ENCODE measurements at regions not wholly inside any gene's neighbourhood (a gene's known extent, or its start where the extent isn't known, plus 50 kb on each side); places are given as distances from the start of the nearest gene placed in this dataset.
A peak's percentile ranks its signal among the peaks of the same experiment; 100 is the strongest.

- H2AFZ ChIP-seq (ENCODE audit: control insufficient read depth, low read depth, low read length), result no peak overlapping the region
- H3K79me2 ChIP-seq (ENCODE audit: control insufficient read depth, insufficient read depth, low read length), result no peaks in the 10 kb centered on the region
- no peak overlapping the region for H3K9ac ChIP-seq (ENCODE audit: control insufficient read depth, insufficient read depth, low read length)
- no TSS peak for BruUV-seq (replicated peaks)
- DNase-seq (ENCODE audit: low read depth, low spot score) (no peak), ATAC-seq (peak; percentile 84), FAIRE-seq (no peak)
- ChIA-PET RAD21 (ENCODE audit: unreplicated experiment) (no interaction called here), POLR2A (no interaction called here), CTCF (no interaction called here), SMC1A (ENCODE audit: uncharacterized antibody, unreplicated experiment) (no interaction called here)
- no peaks in the 10 kb centered on the region for H4K20me1 ChIP-seq (ENCODE audit: control insufficient read depth, insufficient read depth)
- no peaks in the 10 kb centered on the region for H3K27me3 ChIP-seq (replicated peaks in 1 of 2; ENCODE audit: control insufficient read depth in 2 of 2, insufficient read depth in 2 of 2, low read length in 1 of 2)
- TF ChIP-seq ZBTB11 (CRISPR knock-in tag; IDR thresholded peaks at IDR 0.05), result no peak
- TF ChIP-seq NFYA (IDR thresholded peaks at IDR 0.05; ENCODE audit: borderline replicate concordance, low read depth, low read length), result no peak
- TF ChIP-seq PML (IDR thresholded peaks at IDR 0.05; ENCODE audit: low read length), result no peak
- TF ChIP-seq PBX3 (IDR thresholded peaks at IDR 0.05; ENCODE audit: insufficient replicate concordance, low read depth, low read length), result no peak
- H3K9me3 ChIP-seq (replicated peaks; ENCODE audit: control insufficient read depth, insufficient read depth, low read length), result no peaks in the 10 kb centered on the region
- no peaks in the 10 kb centered on the region for H3K4me1 ChIP-seq (ENCODE audit: control insufficient read depth, insufficient read depth, low read length)
- no peak overlapping the region for H3K27ac ChIP-seq (ENCODE audit: control insufficient read depth, insufficient read depth)
- in situ Hi-C loops (cut with MboI) (no loop called here), intact Hi-C loops (cut with micrococcal nuclease; ENCODE audit: unreplicated experiment) (no loop called here)
- no peaks in the 10 kb centered on the region for H3K36me3 ChIP-seq (ENCODE audit: control insufficient read depth in 2 of 2, insufficient read depth in 2 of 2, low read length in 1 of 2)
- no peak overlapping the region for H3K4me3 ChIP-seq
- H3K4me2 ChIP-seq (ENCODE audit: control insufficient read depth, insufficient read depth), result no peak overlapping the region
Observed at GRCh38 chr6:103723438-103724322, 1136.0 kb downstream of the HACE1 start.
